ENCODE measurements at regions not wholly inside any gene's neighbourhood (a gene's known extent, or its start where the extent isn't known, plus 50 kb on each side); places are given as distances from the start of the nearest gene placed in this dataset.
"Not testable (repeated sequence)": the region's sequence is repeated elsewhere in the genome, so short reads cannot be mapped to it uniquely, and the experiment has no call there.

DNA sequence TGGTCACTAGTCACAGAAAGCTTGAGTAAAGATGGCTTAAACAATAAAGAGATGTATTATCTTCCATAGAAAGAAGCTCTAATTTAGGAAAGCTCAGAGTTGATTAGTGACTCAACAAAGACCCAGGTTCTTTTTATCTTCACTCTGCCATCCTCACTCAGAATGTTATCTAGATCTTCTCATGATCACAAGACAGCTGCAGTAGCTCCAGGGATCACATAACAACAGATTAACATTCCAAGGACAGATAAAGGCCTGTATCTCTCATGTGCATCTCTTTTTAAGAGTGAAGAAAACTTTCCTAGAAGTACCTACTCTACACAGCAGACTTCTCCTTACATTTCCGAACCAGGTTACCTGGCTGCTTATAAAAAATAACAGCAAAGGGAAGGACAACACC is 368.7 kb upstream of the PROX1 start:
- no peaks in the 10 kb centered on the region for H3K27me3 Mint-ChIP-seq (ENCODE audit: unreplicated experiment)
- no peak overlapping the region for H3K4me3 Mint-ChIP-seq (ENCODE audit: unreplicated experiment)
- H3K4me1 Mint-ChIP-seq (ENCODE audit: unreplicated experiment) = no peaks in the 10 kb centered on the region
- no peaks in the 10 kb centered on the region for H3K36me3 Mint-ChIP-seq (ENCODE audit: unreplicated experiment)
- TF ChIP-seq, protein P1, sequence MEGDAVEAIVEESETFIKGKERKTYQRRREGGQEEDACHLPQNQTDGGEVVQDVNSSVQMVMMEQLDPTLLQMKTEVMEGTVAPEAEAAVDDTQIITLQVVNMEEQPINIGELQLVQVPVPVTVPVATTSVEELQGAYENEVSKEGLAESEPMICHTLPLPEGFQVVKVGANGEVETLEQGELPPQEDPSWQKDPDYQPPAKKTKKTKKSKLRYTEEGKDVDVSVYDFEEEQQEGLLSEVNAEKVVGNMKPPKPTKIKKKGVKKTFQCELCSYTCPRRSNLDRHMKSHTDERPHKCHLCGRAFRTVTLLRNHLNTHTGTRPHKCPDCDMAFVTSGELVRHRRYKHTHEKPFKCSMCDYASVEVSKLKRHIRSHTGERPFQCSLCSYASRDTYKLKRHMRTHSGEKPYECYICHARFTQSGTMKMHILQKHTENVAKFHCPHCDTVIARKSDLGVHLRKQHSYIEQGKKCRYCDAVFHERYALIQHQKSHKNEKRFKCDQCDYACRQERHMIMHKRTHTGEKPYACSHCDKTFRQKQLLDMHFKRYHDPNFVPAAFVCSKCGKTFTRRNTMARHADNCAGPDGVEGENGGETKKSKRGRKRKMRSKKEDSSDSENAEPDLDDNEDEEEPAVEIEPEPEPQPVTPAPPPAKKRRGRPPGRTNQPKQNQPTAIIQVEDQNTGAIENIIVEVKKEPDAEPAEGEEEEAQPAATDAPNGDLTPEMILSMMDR (IDR thresholded peaks at IDR 0.05) = no peak
- H3K9me3 Mint-ChIP-seq (ENCODE audit: unreplicated experiment) = peaks cover 12% of the 10 kb centered on the region
- no peak for DNase-seq (ENCODE audit: extremely low spot score, unreplicated experiment)
- no peak overlapping the region for H3K27ac Mint-ChIP-seq (ENCODE audit: unreplicated experiment)

DNA sequence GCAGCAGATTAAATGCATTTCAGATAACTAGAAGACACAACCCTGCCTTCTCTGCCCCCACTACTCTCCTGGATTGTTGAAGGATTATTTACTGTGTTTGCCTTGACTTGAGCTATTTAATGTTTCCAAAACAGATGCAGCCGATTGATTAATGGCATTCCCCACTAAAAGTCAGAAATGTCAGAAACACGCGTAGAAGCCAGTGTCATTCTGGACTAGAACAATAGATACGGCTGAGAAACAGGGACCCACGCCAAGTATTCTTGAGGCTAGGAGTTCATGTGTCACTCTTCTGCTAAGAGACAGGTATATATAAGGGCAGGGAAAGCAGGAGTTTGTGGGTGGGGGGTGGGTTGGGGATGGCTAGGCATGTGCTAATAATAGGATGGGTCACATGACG is 366.7 kb upstream of the PROX1 start:
- H3K36me3 Mint-ChIP-seq (ENCODE audit: unreplicated experiment) = no peaks in the 10 kb centered on the region
- H3K27ac Mint-ChIP-seq (ENCODE audit: unreplicated experiment) = no peak overlapping the region
- no peak overlapping the region for H3K4me3 Mint-ChIP-seq (ENCODE audit: unreplicated experiment)
- H3K4me1 Mint-ChIP-seq (ENCODE audit: unreplicated experiment) = no peaks in the 10 kb centered on the region
- TF ChIP-seq, protein P1 (IDR thresholded peaks at IDR 0.05) = no peak
- DNase-seq (ENCODE audit: extremely low spot score, unreplicated experiment) = no peak
- H3K27me3 Mint-ChIP-seq (ENCODE audit: unreplicated experiment) = no peaks in the 10 kb centered on the region
- peaks cover 16% of the 10 kb centered on the region for H3K9me3 Mint-ChIP-seq (ENCODE audit: unreplicated experiment)

DNA sequence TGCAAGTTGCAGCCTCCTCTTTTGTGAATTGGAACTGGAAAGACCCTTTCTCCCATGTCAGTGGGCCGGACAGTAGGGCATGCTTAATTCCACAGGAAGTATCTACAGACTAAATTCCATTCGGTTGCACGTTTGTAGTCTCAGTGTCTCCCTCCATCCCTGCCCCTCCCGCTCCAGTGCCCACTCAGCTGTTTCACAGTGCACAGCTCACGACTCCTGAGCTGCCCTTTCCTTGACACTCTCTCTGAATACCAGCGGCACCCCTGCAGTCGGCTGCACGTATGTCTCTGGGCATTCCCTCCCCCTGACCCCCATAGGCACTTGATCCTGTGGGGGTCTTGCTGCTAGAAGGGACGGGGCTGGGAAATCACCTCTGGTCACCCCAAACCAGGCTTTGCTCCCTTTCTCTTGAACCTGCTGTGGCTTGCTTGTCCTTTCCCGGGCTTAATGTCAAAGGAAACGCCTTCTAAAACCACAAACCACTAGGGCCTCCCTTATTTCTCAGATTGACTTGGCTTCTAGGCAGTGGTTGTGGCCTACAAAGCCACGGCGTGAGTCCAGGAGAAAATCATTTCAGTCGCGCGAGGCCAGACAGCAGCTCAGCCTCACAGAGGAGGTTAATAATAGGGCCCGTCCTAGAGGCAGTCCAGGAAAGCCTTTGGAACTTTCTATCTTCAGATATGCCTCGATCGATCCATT is 365.3 kb upstream of the PROX1 start:
- no peaks in the 10 kb centered on the region for H3K27me3 Mint-ChIP-seq (ENCODE audit: unreplicated experiment)
- no peak overlapping the region for H3K4me3 Mint-ChIP-seq (ENCODE audit: unreplicated experiment)
- TF ChIP-seq, protein P1 (IDR thresholded peaks at IDR 0.05) = no peak
- H3K9me3 Mint-ChIP-seq (ENCODE audit: unreplicated experiment) = peaks cover 16% of the 10 kb centered on the region
- H3K27ac Mint-ChIP-seq (ENCODE audit: unreplicated experiment) = no peak overlapping the region
- no peaks in the 10 kb centered on the region for H3K36me3 Mint-ChIP-seq (ENCODE audit: unreplicated experiment)
- H3K4me1 Mint-ChIP-seq (ENCODE audit: unreplicated experiment) = no peaks in the 10 kb centered on the region
- DNase-seq (ENCODE audit: extremely low spot score, unreplicated experiment) = no peak

DNA sequence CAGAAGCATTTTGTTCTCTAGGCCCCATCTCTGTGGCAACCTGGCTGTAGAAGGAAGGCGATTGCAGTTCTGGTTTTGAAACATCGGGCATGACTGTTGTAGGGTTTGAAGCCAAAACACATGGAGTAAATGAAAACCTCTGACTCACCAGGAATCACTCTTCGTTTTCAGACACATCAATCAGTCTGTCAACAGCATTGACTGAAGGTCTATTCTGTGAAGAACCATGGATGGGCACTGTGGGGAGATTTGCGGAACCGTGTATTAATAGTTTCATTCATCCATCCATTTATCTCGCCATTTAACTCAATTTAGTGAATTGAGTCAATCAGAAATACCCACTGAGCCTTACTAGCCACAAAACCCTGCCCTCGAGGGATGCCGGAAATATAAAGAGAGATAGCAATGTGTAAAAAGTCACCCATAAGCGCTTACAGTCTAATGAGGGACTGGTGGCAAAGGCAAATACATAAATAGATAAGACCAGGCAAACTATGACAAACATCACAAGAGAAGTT is 364.6 kb upstream of the PROX1 start:
- Mint-ChIP-seq H3K4me1 (ENCODE audit: unreplicated experiment) (no peaks in the 10 kb centered on the region), H3K36me3 (ENCODE audit: unreplicated experiment) (no peaks in the 10 kb centered on the region), H3K27me3 (ENCODE audit: unreplicated experiment) (no peaks in the 10 kb centered on the region), H3K9me3 (ENCODE audit: unreplicated experiment) (peaks cover 16% of the 10 kb centered on the region), H3K4me3 (ENCODE audit: unreplicated experiment) (no peak overlapping the region), H3K27ac (ENCODE audit: unreplicated experiment) (no peak overlapping the region)
- no peak for DNase-seq (ENCODE audit: extremely low spot score, unreplicated experiment)
- TF ChIP-seq, protein P1 (IDR thresholded peaks at IDR 0.05) = no peak

DNA sequence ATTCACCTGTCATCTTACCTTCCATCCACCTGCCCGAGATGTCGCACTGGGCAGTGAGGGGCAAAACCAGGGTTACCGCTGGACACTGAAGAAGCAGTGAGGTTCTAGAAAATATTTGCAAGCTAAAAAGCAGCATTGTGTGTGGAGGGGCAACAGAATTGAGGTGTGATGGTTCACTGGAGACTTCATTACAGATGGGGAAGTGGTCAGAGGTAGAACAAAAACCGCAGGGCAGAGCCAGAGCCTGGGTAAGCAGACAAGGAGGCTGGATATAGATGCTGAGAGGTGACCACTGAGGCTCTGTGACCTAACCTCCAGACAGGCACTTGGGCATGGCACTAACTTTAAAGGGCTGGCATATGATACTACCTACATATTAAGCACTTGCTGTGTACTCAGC is 363.9 kb upstream of the PROX1 start:
- no peak for DNase-seq (ENCODE audit: extremely low spot score, unreplicated experiment)
- Mint-ChIP-seq H3K9me3 (ENCODE audit: unreplicated experiment) (peaks cover 20% of the 10 kb centered on the region), H3K4me1 (ENCODE audit: unreplicated experiment) (no peaks in the 10 kb centered on the region), H3K27me3 (ENCODE audit: unreplicated experiment) (no peaks in the 10 kb centered on the region), H3K36me3 (ENCODE audit: unreplicated experiment) (no peaks in the 10 kb centered on the region), H3K27ac (ENCODE audit: unreplicated experiment) (no peak overlapping the region), H3K4me3 (ENCODE audit: unreplicated experiment) (no peak overlapping the region)
- TF ChIP-seq, protein P1 (IDR thresholded peaks at IDR 0.05) = no peak

DNA sequence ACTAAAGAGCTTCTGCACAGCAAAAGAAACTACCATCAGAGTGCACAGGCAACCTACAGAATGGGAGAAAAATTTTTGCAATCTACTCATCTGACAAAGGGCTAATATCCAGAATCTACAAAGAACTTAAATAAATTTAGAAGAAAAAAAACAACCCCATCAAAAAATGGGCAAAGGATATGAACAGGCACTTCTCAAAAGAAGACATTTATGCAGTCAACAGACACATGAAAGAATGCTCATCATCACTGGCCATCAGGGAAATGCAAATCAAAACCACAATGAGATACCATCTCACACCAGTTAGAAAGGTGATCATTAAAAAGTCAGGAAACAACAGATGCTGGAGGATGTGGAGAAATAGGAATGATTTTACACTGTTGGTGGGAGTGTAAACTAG is 351.0 kb upstream of the PROX1 start:
- not testable (repeated sequence) for H3K4me1 Mint-ChIP-seq (ENCODE audit: unreplicated experiment); H3K4me3 Mint-ChIP-seq (ENCODE audit: unreplicated experiment); DNase-seq (ENCODE audit: extremely low spot score, unreplicated experiment); H3K27me3 Mint-ChIP-seq (ENCODE audit: unreplicated experiment); H3K36me3 Mint-ChIP-seq (ENCODE audit: unreplicated experiment); H3K27ac Mint-ChIP-seq (ENCODE audit: unreplicated experiment)
- H3K9me3 Mint-ChIP-seq (ENCODE audit: unreplicated experiment) = peaks cover 20% of the 10 kb centered on the region

Measured in osteocyte (in vitro differentiated cells).